Hematopoietic multipotent progenitor cell treated with erythropoietin and hydrocortisone succinate and interleukin-3 and kit ligand, for 8 days (in vitro differentiated cells): ENCODE measurements at regions not wholly inside any gene's neighbourhood (a gene's known extent, or its start where the extent isn't known, plus 50 kb on each side); places are given as distances from the start of the nearest gene placed in this dataset.

Source experiments
- DNase-seq: peaks from one replicate; pipeline ENCODE4 v3.0.0-alpha.2; 2015

DNA sequence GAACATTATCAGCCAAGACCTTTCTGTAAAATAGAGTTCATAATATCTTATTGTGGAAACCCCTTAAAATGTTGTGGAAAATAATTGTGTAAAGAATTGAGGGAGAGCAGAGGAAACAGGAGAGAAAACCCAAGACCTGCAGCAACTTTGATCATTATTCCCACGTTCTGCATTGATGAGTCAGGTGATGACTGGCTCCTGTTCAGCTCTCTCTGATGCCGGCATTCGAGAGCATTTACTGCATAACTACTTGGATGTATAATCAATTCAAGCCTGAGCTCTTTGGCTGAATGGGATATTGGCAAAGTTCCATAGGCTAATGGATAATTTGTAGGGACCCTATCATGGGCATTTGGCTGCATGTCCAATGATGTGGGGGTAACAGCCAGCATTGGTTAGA, 176.3 kb upstream of the ARID2 start:
- DNase-seq, result no peak

- no peak for DNase-seq
Observed at GRCh38 chr12:45557016-45557415, 172.5 kb upstream of the ARID2 start.

DNA sequence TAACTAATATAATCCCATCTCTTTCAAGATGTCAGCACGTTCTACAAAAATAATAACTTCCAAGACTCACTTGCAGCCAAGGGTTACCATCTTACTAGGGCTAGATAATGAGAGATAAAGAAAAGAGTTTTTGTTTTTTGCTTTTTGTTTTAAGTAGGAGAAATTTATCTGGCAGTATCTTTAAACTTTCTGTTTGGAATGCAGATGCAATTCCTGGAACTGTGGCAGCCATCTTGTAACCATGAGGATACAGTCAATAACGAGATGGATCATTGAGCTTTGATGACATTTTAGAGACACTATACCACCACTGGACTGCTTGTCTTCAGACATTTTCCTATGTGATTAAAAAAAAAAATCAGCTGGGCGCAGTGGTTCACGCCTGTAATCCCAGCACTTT, 171.2 kb upstream of the ARID2 start:
- DNase-seq, result no peak

GRCh38 chr12:45559537-45559936, 170.0 kb upstream of the ARID2 start:
- no peak for DNase-seq

GRCh38 chr12:45560689-45561088, 168.8 kb upstream of the ARID2 start:
- no peak for DNase-seq

GRCh38 chr12:45561488-45561887, 168.0 kb upstream of the ARID2 start:
- DNase-seq, result no peak

DNA sequence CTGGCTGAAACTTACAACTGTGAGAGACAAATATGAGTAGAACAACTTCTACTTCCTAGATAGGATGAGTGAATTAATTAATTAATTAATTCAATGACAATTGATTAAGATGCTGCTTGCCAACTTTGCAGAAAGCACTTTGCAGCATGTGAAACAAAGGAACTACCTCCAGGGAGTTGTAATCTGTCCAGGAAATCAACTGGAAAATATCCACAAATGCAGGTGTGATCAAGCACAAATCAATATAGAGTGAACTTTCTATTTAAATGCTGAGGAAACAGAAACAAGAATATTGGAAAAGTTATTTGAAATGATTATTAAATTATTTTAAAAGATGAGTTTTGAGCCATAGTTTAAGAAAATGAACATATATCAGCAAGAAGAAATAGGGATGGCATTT, 163.9 kb upstream of the ARID2 start:
- no peak for DNase-seq

DNA sequence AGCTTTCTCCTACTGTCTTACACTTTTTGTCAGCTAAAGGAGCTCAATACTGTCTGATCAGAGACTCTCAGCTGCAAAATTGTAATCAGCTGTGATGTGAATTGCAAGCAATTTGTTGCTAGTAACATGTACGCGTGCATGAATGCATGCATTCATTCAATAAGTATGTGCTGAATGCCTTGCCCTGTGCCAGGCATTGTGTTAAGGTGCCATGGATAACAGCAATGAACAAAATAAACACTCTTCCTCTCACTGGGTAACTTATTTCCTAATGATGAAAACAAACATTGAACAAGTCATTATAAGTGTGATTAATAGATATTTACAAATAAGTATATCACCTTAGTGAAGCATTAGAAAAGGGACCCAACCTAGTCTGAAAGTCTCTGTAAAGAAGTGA, 163.2 kb upstream of the ARID2 start:
- no peak for DNase-seq

DNA sequence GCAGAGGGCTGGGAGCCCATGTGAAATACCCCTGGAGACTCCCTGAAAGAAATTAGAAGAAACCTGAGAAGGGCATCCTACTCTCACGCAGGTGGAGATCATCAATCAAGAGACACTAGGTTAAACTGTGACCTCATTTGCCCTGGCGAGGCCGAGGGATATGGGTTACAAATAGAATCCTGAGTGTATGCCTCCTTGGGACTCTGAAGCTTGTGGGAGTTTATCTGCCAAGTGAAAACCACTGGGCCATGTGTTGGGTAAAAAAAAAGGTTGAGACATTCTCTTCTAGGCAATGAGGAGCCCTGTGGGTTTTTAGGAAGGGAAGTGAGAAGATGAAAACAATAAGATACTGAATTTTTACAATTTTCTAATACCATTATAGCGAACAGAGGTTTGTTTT, 160.7 kb upstream of the ARID2 start:
- DNase-seq, result no peak

- DNase-seq, result no peak
Observed at GRCh38 chr12:45570501-45570900, 159.0 kb upstream of the ARID2 start.

DNA sequence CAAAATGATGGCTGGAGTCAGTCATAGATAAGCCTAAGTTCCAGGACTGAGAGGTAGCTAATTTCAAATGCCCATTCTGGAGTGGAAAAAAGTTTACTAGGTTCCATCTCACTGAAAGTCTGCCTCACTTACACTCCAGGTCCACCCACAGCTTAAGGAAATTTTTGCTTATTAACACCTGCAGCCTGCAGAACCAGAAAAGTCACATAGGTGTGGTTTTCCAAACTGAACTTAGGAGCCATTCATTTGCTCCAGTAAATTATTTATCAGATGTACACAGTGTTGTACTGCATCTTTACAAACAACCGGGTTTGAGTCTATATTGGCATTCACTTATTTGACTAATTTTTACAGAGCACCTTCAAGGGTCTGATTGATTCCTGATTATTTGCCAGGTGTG, 157.4 kb upstream of the ARID2 start:
- DNase-seq, result no peak

GRCh38 chr12:45575417-45575816, 154.1 kb upstream of the ARID2 start:
- peak; percentile 7 for DNase-seq

GRCh38 chr12:45575823-45576475, 153.6 kb upstream of the ARID2 start:
- DNase-seq, result no peak

DNA sequence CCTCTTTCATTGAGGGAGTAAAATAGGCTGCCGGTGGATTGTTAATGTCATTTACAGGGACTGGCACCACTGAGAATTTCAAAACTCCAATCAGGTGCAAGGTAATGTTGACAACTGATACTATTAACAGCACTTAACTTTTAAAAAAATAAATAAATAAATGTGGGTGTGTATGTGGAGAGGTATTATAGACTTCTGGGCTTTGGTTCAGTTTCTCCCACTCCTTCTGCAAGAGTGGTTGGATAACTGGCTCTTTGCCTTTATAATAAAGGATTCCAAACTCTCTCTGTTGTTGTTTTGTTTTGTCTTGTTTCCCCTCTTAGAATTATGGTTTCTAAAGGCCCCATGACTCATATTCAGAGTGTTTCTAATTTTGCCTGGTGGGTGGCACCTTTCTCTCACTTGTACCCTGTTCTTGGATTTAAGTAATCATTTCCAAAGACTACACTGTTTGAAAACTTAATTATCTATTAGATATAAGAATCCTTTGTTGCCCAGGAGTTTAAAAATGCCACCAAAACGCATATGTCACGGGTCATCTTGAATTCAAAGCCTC, 151.6 kb upstream of the ARID2 start:
- DNase-seq, result no peak

DNA sequence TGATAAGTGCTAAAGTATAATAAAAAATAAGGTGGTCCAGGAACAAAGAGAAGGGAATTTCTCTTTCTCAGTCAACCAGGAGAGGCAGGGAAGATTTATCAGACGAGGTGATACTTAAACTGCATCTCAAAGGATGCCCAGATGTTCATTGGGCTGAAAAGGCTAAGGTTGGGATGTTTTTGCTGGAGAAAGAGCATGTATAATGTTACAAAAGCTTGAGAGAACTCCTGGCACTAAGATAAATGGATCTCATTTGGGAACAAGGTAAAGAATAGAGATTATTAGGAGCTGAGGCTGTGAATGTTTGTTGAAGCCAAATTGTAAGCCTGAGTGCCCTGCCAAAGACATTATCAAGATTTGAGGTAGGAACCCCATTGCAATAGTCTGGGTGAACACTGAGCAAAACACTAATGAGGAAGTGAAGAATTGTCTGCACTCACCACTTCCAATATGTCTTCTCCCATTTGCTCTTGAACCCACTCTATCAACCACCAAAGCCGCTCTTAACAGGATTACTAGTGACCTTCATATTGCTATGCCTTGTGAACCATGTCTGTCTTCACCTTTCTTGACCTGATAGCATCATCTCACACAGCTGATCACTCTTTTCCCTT, 149.0 kb upstream of the ARID2 start:
- no peak for DNase-seq

DNA sequence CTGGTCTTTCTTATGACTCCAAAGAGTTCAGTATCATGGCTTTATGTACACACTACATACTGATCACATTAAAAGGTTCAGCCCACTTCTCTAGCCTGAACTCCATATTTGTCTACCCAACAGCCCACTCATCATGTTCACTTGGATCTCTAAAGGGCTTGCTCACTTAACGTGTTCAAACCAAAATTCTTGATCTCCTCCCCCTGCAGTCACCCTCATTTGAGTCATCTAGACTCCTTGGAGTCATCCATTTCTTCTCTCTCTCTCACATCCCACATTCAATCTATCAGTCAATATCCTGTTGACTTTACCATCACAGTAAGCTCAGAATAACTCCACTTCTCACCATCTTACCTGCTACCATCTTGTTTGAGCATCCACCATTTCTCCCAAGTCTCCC, 148.4 kb upstream of the ARID2 start:
- no peak for DNase-seq

DNA sequence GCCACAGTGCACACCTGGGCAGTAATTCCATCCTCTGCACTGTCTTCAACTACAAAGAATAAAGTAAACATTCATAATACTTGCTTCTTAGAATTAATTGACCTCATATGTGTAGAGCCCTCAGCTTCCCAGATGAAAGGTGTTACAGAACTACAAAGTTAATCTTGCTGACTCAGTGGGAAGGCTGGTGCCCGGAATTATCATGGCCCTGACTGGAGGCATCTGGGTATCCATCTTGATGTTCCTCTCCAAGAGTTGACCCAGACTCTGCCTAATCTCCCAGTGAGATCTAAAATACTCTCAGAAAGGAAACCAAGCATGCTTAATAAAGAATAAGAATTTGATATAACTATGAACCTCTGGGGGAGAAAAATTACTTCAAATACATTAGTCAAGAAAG, 147.0 kb upstream of the ARID2 start:
- no peak for DNase-seq

DNA sequence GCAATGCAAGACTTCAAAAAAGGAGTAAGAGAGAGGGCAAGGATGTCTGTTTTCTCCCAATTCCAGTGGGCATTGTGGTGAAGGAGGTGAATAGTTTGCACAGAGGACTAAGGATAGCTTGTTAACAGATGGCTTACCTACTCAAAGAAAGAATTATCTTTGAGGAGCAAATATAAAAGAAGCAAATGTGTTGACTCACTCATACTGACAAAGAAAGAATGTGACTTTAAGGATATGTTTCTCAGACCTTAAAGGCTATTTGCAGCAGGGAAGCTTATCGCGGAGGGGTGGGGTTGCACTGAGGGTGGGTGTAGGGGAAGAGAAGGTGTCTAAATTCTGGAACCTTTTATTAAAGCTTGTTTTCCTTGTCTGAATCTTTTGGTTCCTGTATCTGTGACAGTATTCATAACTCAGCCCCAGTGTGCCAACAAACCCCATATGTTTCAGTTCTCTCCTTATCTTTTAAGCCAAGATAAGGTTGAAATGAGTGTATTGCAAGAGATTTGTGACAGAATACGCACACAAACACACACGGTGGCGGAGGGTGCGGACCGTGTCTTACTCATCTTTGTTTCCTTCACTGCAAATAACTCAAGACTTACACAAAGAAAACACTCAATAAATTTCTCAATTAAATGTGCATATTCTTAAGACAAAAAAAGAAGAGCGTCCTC, 146.4 kb upstream of the ARID2 start:
- DNase-seq, result peak; percentile 38

GRCh38 chr12:45584336-45584735, 145.2 kb upstream of the ARID2 start:
- DNase-seq, result no peak

DNA sequence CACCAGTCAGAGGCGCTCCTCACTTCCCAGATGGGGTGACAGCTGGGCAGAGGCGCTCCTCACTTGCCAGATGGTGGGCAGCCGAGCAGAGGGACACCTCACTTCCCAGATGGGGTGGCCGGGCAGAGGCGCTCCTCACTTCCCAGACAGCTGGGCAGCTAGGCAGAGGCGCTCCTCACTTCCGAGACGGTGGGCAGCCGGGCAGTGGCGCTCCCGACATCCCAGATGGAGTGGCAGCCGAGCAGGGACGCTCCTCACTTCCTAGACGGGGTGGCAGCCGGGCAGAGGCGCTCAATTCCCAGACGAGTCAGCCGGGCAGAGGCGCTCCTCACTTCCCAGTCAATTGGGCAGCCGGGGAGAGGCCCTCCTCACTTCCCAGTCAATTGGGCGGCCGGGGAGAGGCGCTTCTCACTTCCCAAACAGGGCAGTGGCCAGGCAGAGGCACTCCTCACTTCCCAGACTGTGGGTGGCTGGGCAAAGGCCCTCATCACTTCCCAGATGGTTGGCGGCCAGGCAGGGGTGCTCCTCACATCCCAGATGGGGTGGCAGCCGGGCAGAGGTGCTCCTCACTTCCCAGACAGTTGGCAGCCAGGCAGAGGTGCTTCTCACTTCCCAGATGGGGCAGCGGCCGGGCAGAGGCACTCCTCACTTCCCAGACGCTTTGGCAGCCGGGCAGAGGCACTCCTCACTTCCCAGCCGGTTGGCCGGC, 143.8 kb upstream of the ARID2 start:
- DNase-seq, result no peak

DNA sequence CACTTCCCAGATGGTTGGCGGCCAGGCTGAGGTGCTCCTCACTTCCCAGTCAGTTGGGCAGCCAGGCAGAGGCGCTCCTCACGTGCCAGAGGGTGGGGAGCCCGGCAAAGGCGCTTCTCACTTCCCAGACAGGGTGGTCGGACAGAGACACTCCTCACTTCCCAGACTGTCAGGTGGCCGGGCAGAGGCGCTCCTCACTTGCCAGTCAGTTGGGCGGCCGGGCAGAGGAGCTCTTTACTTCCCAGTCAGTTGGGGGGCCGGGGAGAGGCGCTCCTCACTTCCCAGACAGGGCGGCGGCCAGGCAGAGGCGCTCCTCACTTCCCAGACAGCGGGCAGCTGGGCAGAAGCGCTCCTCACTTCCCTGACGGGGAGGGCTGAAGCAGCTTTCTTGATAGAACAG, 143.0 kb upstream of the ARID2 start:
- DNase-seq, result no peak

DNA sequence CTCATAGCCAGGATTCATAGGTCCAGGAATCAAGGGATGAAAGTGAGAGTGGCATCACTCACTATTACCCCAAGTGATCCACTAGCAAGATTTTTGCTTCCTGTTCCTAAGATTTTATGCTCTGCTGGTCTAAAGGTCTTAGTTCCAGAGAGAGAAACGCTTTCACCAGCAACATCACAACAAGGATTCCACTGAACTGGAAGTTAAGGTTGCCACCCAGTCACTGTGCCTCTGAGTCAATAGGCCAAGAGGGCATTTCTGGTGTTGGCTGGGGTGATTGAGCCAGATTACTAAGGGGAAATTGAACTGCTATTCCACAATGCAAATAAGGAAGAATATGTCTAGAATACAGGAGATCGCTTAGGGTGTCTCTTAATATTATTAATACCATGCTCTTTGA, 142.5 kb upstream of the ARID2 start:
- DNase-seq, result no peak

- no peak for DNase-seq
Observed at GRCh38 chr12:45587877-45588533, 141.5 kb upstream of the ARID2 start.
